ENCODE measurements at regions not wholly inside any gene's neighbourhood (a gene's known extent, or its start where the extent isn't known, plus 50 kb on each side); places are given as distances from the start of the nearest gene placed in this dataset.

DNA sequence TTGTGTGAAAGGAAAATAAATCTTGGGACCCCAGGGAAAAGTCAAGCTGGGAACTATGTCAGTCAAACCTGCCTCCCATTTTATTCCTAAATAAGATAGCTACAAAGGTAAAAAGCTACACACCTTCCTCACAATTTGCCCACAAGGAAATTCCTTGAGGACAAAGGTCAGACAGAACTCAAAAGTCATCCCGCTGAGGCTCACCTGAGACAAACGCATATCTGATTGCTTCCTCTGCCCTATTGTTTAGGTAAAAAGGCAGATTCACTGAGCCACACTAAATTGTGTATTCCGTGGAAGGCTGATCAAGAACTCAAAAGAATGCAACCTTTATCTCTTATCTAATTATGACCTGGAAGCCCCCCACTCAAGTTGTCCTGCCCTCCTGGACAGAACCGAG is 58.7 kb upstream of the MAML3 start:
- no peaks in the 10 kb centered on the region for H3K9me3 Mint-ChIP-seq
- DNase-seq (no peak), ATAC-seq (no peak)
- intact Hi-C loops (cut with micrococcal nuclease): no loop called here
- H3K27ac Mint-ChIP-seq: no peak overlapping the region
- no peaks in the 10 kb centered on the region for H3K27me3 ChIP-seq (ENCODE audit: control insufficient read depth, insufficient read depth, low read length)
- 97% methylated on average over 4 of the region's 4 CpGs for WGBS (ENCODE audit: insufficient coverage)
- H3K36me3 Mint-ChIP-seq: no peaks in the 10 kb centered on the region
- H3K9me3 ChIP-seq (ENCODE audit: control insufficient read depth, insufficient read depth, low read length): no peaks in the 10 kb centered on the region
- H3K27ac ChIP-seq (ENCODE audit: low read length): no peak overlapping the region
- TF ChIP-seq, protein P1, sequence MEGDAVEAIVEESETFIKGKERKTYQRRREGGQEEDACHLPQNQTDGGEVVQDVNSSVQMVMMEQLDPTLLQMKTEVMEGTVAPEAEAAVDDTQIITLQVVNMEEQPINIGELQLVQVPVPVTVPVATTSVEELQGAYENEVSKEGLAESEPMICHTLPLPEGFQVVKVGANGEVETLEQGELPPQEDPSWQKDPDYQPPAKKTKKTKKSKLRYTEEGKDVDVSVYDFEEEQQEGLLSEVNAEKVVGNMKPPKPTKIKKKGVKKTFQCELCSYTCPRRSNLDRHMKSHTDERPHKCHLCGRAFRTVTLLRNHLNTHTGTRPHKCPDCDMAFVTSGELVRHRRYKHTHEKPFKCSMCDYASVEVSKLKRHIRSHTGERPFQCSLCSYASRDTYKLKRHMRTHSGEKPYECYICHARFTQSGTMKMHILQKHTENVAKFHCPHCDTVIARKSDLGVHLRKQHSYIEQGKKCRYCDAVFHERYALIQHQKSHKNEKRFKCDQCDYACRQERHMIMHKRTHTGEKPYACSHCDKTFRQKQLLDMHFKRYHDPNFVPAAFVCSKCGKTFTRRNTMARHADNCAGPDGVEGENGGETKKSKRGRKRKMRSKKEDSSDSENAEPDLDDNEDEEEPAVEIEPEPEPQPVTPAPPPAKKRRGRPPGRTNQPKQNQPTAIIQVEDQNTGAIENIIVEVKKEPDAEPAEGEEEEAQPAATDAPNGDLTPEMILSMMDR (IDR thresholded peaks at IDR 0.05): no peak
- no peaks in the 10 kb centered on the region for H3K4me1 Mint-ChIP-seq
- no peak overlapping the region for H3K4me3 Mint-ChIP-seq
- no peak overlapping the region for H3K4me3 ChIP-seq (ENCODE audit: low read length)
- H3K4me1 ChIP-seq (ENCODE audit: control insufficient read depth, insufficient read depth, low read length): no peaks in the 10 kb centered on the region
- no peaks in the 10 kb centered on the region for H3K36me3 ChIP-seq (ENCODE audit: control insufficient read depth, insufficient read depth, low read length)
- H3K27me3 Mint-ChIP-seq (ENCODE audit: low read depth in 2 of 2): peaks cover 22 to 36% of the 10 kb centered on the region in 2 donors

DNA sequence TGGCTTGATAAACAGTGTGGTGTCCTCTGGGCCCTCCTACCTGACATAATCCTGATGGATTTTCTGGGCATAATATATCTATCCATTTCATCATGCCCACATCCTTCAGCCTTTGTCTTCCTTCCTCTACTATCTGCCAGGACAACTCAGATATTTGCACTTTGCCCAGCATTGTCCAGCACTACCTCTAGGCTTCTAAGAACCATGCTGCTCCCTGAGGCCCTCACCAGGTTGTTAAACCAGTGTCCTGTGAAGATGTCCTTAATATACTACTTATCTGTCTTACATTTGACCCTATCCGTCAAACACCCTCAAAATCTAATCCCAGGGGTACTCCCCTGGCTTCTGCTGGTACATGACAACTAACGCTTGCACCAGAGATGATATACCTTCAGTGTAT is 58.2 kb upstream of the MAML3 start:
- DNase-seq (no peak), ATAC-seq (no peak)
- TF ChIP-seq, protein P1 (IDR thresholded peaks at IDR 0.05): no peak
- H3K4me3 ChIP-seq (ENCODE audit: low read length): no peak overlapping the region
- Mint-ChIP-seq H3K27ac (no peak overlapping the region), H3K9me3 (no peaks in the 10 kb centered on the region), H3K27me3 (ENCODE audit: low read depth in 2 of 2) (peaks cover 26 to 41% of the 10 kb centered on the region in 2 donors), H3K4me3 (no peak overlapping the region), H3K4me1 (no peaks in the 10 kb centered on the region), H3K36me3 (no peaks in the 10 kb centered on the region)
- no peaks in the 10 kb centered on the region for H3K4me1 ChIP-seq (ENCODE audit: control insufficient read depth, insufficient read depth, low read length)
- intact Hi-C loops (cut with micrococcal nuclease): no loop called here
- WGBS (ENCODE audit: insufficient coverage): 93% methylated on average over 2 of the region's 2 CpGs
- H3K27ac ChIP-seq (ENCODE audit: low read length): no peak overlapping the region
- no peaks in the 10 kb centered on the region for H3K36me3 ChIP-seq (ENCODE audit: control insufficient read depth, insufficient read depth, low read length)
- no peaks in the 10 kb centered on the region for H3K9me3 ChIP-seq (ENCODE audit: control insufficient read depth, insufficient read depth, low read length)
- H3K27me3 ChIP-seq (ENCODE audit: control insufficient read depth, insufficient read depth, low read length): no peaks in the 10 kb centered on the region

DNA sequence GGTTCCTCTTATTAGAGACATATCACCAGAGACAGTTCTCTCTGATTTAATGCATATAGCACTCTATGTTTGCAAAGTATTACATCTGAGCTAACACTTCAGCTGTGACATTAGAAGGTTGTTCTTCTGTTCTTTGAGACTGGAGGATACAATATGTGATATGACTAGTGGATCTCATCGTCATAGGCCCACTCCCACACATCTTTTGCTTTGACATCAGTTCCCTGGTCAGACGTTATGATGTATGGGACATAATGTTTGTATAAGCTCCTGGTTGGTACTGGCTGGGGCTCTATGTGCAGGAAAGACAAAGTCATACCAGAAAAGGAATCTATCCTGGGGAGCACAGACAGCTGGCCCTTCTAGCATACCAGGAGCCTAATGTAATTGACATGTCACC is 57.7 kb upstream of the MAML3 start:
- no peaks in the 10 kb centered on the region for H3K9me3 Mint-ChIP-seq
- peaks cover 26 to 42% of the 10 kb centered on the region in 2 donors for H3K27me3 Mint-ChIP-seq (ENCODE audit: low read depth in 2 of 2)
- Histone ChIP-seq H3K27me3 (ENCODE audit: control insufficient read depth, insufficient read depth, low read length) (no peaks in the 10 kb centered on the region), H3K4me3 (ENCODE audit: low read length) (no peak overlapping the region), H3K9me3 (ENCODE audit: control insufficient read depth, insufficient read depth, low read length) (no peaks in the 10 kb centered on the region), H3K4me1 (ENCODE audit: control insufficient read depth, insufficient read depth, low read length) (no peaks in the 10 kb centered on the region), H3K36me3 (ENCODE audit: control insufficient read depth, insufficient read depth, low read length) (no peaks in the 10 kb centered on the region), H3K27ac (ENCODE audit: low read length) (no peak overlapping the region)
- no peak overlapping the region for H3K27ac Mint-ChIP-seq
- intact Hi-C loops (cut with micrococcal nuclease): no loop called here
- no peaks in the 10 kb centered on the region for H3K4me1 Mint-ChIP-seq
- 85% methylated on average over 2 of the region's 2 CpGs for WGBS (ENCODE audit: insufficient coverage)
- DNase-seq: no peak
- TF ChIP-seq, protein P1 (IDR thresholded peaks at IDR 0.05): no peak
- H3K36me3 Mint-ChIP-seq: no peaks in the 10 kb centered on the region
- no peak overlapping the region for H3K4me3 Mint-ChIP-seq
- no peak for ATAC-seq

DNA sequence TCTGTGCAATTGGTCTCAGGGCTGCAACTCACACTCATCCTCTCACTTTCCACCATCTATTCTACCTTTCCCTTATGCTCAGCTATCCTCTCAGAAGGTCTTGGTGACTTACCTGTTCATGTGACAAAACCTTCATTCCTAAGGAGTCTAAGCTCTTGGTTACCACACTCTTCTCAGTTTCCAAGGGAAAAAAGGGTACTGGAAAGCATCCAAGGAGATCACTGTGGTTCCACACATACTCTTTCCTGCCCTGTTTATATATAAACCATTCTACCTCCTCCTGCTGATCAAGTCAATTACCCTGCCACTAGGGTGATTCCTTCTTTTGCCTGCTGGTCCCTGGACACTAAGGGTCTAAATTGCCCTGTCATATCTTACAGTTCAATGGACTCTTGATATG is 57.2 kb upstream of the MAML3 start:
- Mint-ChIP-seq H3K27me3 (ENCODE audit: low read depth in 2 of 2) (peaks cover 26 to 45% of the 10 kb centered on the region in 2 donors), H3K4me1 (no peaks in the 10 kb centered on the region), H3K36me3 (no peaks in the 10 kb centered on the region), H3K4me3 (no peak overlapping the region), H3K9me3 (no peaks in the 10 kb centered on the region), H3K27ac (no peak overlapping the region)
- no peaks in the 10 kb centered on the region for H3K27me3 ChIP-seq (ENCODE audit: control insufficient read depth, insufficient read depth, low read length)
- no peak overlapping the region for H3K27ac ChIP-seq (ENCODE audit: low read length)
- no peak overlapping the region for H3K4me3 ChIP-seq (ENCODE audit: low read length)
- H3K36me3 ChIP-seq (ENCODE audit: control insufficient read depth, insufficient read depth, low read length): no peaks in the 10 kb centered on the region
- H3K9me3 ChIP-seq (ENCODE audit: control insufficient read depth, insufficient read depth, low read length): no peaks in the 10 kb centered on the region
- TF ChIP-seq, protein P1 (IDR thresholded peaks at IDR 0.05): no peak
- no peaks in the 10 kb centered on the region for H3K4me1 ChIP-seq (ENCODE audit: control insufficient read depth, insufficient read depth, low read length)
- ATAC-seq: no peak
- DNase-seq: no peak
- intact Hi-C loops (cut with micrococcal nuclease): no loop called here

All from natural killer cell (primary cell).